Pons (tissue), 1 donor: ENCODE measurements at regions not wholly inside any gene's neighbourhood (a gene's known extent, or its start where the extent isn't known, plus 50 kb on each side); places are given as distances from the start of the nearest gene placed in this dataset.

Experiments used
- DNase-seq: peaks from one replicate; pipeline ENCODE4 v3.0.0-alpha.2; 2016; ENCODE audit warnings: low spot score

DNA sequence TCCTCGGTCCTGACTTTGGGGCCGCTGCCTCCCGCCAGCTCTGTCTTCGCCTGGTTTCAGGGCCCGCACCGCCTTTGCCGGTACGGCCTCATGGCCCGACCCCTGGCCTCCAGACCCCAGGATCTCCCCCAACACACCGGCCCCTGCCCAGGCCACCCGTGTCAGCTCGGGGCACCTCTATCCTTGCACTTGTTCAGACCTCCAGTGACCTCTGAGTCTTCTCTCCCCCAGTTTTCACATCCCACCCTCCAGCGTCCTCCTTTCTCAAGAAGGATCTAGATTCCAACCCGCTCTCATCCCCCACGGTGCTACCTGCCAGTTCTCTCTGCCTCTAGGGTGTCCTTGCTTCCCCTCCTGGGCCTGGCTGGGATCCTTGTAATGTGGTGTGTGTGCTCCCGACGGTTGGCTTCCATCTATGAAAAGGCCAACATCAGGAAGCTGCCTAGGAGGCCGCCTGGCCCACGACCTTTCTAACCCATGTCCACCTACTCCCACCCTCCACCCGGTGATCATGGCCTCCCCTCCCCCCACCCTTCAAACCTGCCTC, 61.1 kb downstream of the SPATA31C2 start:
- no peak for DNase-seq

DNA sequence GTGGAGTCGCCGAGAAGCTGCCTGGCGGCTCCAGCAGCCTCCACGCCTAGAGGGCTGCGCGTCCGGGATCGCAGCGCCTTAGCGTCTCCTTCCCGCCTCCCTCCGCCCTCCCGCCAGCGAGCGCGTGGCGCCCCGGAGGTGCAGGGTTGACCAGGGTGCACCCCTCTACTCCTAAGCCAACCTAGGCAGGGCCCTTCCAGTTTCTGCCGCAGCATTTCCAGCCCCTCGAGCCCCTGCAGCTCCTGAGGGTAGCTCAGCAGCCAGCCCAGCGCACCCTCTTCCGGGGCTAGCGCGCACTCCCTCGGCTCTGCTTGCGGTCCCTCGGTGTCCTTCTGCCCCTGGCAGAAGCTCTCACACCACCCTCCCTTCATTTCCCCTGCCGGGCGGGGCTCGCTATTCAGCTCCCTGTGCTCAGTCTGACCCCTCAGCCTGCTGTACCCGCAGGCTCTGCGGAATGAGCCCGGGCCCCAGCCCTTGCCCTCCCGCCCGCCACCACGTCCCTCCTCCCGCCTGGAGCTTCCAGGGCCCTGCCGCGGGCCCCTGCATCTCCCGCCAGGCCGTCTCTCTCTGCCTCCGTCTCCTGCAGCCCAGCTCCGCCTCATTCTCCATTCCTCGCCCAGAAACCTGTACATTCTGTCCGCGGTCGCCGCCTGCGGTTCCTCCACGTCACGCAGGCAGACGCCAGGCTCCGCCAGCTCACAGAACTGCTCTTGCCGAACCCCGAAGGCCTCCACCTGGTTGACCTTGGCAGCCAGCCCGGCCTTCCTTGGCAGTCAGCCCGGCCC, 61.8 kb downstream of the SPATA31C2 start:
- peak; percentile 26 for DNase-seq

DNA sequence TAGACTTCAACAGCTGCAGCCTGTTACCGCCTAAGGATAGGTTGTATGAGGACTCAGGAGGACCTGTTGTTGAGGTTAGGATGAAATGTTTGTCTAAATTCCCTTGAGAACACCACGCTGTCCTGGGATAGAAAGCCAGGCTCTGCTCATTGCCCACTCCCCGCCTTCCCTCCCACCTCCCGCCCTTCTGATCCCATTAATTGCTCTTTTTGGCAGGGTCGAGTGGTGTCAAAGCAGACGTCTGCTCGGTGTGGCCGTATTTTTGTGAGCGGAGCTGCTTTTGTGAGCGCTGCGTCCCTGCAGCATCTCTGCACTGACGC, 62.3 kb downstream of the SPATA31C2 start:
- peak; percentile 38 for DNase-seq

DNA sequence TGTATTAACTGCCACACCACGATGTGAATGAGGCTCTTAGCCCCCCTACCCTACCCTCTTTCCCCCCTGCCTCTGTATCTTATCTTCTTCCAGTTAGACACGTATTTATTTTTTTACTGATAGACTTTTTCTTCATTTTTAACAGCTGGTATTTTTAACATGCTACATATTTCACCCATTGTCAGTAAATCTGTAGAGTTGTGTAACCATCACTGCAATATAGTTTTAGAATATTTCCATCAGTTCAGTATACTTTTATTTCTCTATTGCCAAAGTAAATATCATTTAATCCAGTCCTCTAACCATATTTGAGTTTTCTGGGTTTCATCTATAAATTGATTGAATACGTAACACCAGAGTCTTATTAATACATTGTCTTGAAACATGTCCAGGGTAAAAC, 62.8 kb downstream of the SPATA31C2 start:
- DNase-seq: no peak

DNA sequence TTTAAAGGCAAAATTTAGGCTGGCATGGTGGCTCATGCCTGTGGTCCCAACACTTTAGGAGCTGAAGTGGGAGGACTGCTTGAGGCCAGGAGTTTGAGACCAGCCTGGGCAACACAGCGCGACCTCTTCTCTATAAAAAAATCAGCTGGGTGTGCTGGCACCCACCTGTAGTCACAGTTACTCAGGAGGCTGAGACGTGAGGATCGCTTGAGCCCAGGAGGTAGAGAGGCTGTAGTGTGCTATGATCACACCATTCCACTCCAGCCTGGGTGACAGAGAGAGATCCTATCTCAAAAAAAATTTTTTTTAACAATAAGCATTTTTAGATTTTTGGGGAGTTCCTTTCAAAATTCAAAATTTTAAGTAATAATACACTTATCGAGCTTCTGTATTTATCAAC, 63.3 kb downstream of the SPATA31C2 start:
- DNase-seq: no peak

DNA sequence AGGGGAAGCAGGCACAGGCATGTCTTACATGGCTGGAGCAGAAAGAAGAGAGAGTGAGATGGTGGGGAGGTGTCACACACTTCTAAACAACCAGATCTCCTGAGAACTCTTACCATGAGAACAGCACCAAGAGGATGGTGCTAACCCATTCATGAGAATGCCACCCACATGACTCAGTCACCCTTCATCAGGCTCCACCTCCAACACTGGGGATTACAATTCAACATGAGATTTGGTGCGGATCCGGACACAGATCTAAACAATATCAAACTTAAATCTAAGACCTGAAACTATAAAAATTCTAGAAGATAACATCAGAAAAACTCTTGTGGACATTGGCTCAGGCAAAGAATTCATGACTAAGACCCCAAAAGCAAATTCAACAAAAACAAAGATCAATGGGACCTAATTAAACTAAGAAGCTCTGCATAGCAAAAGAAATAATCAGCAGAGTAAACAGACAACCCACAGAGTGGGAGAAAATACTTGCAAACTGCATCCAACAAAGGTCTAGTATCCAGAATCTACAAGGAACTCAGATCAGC, 65.4 kb downstream of the SPATA31C2 start:
- no peak for DNase-seq

DNA sequence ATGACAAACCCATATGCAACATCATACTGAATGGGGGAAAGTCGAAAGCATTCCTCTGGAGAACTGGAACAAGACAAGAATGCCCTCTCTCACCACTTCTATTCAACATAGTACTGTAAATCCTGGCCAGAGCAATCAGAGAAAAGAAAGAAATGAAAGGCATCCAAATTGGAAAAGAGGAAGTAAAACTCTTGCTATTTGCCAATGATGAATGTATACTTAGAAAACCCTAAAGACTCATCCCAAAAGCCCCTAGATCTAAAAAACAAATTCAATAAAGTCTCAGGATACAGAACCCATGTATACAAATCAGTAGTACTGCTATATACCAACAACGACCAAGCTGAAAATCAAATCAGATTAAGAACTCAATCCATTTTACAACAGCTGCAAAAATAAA, 66.9 kb downstream of the SPATA31C2 start:
- no peak for DNase-seq

DNA sequence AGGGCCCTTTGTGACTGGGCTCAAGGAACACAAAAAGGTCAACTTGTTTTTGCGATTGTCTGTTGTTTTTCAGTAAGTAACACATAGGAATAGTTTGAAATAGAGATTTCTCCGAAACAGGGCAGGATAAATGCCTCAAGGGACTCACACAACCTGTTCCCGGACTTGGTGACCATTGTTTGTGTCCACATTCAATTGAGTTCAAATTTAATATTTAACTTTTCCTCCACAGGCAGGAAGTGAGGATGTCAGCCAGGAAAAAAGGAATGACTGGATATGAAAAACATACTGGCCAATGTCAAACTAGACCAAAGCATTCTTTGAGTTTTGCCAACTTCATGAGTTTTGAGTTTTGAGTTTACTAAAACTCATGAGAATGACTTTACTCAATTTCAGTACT, 72.7 kb downstream of the SPATA31C2 start:
- DNase-seq: no peak

DNA sequence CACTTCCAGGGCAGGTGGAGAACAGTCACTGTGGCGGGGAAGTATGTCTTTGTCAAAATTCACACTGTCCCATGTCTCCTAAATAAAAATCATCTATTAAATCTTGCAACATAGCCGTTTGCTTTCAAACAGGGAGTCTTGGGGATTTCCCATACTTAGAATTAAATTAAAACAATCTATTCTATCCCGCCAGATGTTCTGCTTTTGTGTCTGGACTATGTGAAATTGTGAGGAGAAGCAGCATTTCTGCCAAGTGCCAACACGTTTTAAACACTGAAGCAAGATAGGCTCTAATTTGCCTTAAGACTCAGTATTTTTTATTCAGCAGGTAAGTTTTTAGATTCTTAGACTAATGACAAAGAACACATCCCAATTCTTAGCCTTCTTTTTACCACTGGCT, 73.7 kb downstream of the SPATA31C2 start:
- no peak for DNase-seq

DNA sequence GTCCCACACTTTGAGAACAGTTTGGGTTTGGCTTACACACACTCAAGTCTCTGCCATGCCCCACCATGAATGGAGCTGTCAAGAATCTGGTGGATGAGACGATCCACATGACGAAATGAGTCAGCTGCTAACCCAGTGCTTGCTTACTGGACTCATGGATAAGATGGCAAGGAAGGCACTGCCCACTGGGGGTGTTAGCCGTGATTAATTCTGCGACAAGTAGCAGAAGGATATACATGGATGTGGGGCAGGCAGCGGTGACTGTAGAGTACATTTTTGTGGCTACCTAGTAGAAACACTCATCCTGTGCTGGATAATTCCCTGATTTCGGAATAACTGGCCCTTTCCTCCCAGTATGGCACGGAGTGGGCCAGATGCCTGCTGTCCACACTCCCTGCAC, 77.5 kb downstream of the SPATA31C2 start:
- DNase-seq: no peak

DNA sequence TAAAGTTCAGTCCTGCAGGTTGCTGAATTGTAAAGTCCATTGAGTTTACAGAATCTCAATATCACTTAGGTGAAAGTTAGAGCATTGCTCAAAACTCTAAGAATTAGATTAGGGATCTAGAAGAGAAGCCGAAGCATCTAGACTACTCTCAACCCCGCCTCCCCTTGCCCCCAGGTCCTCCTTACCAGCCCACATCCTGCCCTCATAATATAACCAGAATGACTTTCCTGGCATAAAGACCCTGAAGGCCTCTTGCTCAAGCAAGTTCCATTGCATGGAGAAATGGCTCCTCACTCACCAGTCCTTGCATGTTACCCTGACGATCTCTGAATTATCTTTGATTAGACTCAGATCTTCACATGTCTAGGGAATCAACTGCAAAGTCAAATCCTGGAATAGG, 78.8 kb downstream of the SPATA31C2 start:
- DNase-seq: no peak

DNA sequence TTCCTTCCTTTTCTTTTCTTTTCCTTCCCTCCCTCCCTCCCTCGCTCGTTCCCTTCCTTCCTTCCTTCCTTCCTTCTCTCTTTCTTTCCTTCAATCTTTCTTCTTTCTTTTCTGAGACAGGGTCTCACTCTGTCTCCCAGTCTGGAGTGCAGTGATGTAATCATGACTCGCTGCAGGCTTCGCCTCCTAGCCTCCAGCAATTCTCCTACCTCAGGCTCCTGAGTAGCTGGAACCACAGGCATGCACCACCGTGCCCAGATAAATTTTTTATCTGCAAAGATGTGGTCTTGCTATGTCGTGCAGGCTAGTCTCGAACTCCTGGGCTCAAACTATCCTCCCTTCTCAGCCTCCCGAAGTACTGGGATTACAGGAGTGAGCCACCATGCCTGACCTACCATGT, 81.4 kb downstream of the SPATA31C2 start:
- no peak for DNase-seq

DNA sequence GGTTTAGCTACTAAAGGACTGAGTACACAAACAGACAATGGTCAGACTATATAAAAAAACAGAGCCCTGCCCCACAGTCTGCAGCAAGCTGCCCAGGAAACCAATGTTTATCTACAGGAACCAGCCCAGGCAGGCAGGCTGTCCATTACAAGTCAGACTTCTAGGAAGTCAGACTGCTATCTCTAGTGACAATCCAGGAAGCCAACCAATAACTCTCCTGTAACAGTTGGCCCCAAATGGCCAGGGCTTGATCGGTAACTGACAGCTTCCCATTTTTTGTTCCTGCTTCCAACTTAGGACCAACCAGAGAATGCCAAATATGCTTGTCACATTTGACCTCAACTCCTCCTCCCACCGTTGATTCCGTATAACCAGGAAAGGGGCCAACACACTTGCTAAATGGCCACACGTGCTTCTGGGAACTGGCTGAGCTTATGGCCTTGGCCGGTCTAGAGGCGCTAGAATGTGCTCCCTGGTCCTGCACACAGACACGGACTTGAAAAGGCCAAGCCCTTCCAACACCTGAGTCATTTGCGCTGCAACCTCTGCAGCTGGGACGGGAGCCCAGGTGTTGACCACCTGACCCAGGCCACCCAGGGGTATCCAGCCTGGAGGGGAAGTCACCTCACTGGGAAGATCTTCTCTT, 79.6 kb upstream of the CDK20 start:
- DNase-seq: no peak

DNA sequence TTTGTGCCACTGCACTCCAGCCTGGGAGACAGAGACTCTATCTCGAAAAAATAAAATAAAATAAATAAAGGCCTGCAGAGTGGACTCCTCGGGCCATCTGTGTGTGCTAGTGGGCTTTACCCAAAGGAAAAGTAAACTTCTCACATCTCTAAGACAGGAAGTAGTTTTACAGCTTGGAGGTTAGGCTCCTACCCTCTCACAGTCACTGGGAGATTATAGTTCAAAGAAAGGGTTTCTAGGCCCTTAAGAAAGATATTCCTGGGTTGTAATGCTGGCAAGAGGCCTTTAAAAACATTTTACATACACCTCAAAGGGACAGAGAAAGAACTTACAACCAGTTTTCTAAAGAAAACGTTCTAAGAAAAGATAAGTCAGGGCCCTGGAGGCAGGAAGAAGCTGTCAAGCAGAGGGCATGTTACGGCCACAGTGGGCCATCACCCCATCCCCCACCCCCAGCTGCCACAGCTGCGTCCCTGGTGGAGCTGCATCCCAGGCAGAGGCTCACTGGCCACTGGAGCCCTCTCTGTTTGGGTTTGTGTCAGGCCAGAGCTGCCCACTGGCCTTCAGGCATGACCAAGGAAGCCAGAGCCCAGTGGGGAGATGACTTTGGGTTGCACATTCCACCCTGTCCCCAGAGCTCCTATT, 78.1 kb upstream of the CDK20 start:
- no peak for DNase-seq

DNA sequence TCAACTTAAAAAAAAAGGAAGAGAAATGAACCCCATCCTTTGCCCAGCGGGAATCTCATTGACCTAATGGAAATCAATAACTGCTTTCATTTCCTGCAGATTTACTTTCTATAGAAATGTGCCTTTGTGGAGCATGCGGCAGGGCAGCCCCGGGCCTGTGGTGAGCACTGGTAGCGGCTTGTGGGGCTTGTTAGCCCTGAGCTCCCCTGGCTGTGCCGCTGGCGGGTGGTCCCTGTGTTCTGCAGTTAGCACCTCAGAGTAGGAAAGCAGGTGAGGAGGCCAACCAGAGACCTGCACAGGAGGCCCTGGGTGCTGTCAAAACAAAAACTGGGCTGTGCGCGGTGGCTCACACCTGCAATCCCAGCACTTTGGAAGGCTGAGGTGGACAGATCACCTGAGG, 76.8 kb upstream of the CDK20 start:
- DNase-seq: no peak

DNA sequence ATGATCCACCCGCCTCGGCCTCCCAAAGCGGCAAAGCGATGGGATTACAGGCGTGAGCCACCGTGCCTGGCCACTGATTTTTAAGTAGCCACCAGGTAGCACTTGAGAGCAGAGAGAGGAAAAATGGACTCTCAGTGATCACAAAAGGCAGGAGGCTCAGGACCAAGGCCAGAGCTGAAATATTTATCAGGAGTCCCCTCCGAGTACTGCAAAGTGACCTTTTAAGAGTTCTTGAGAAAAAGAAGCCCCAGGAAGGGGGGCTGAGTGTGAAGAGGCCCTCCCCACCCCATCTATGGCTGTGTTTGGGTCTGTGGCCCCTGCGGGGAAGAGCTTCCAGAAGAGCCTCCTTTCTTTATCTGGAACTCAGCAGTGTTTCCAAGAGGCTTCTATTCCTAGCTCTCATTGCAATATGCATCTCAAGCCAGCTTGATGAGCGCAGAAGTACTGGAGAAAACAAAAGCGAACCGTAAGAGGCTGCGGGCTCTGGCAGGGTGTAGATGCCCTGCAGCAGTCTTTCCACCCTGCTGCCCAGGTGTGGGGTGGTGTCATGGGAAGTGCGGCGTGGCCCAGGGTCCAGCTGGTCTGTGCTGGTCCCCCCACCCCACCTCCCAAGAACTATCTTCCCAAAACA, 75.5 kb upstream of the CDK20 start:
- DNase-seq: no peak

DNA sequence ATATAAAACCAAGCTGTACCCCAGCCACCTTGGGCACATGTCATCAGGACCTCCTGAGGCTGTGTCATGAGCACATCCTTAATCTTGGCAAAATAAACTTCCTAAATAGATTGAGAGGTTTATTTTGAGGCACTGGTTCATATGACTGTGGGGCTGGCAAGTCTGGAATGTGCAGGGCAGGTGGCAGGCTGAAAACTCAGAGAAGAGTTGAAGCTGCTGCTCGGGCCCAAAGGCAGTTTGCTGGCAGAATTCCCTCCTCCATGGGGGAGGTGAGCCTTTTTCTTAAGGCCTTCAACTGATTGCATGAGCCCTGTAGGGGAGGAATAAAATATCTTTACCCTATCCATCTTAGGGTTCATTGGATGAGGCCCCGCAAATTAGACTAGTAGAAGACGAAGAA, 72.2 kb upstream of the CDK20 start:
- no peak for DNase-seq

DNA sequence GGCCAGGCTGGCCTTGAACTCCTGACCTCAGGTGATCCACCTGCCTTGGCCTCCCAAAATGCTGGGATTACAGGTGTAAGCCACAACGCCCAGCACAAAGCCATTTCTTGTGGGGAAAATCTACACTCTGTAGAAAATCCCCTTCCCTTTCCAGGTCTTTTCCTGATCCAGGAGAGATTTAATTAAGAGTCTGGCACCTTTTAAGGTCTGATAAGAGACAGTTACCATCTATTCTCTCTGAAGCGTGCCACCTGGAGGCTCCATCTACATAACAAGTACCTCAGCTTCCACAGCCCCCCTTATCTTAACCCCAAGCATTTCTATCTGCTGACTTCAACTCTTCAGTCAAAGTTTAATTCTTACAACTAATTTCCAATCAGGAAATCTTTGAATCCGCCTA, 71.4 kb upstream of the CDK20 start:
- no peak for DNase-seq

DNA sequence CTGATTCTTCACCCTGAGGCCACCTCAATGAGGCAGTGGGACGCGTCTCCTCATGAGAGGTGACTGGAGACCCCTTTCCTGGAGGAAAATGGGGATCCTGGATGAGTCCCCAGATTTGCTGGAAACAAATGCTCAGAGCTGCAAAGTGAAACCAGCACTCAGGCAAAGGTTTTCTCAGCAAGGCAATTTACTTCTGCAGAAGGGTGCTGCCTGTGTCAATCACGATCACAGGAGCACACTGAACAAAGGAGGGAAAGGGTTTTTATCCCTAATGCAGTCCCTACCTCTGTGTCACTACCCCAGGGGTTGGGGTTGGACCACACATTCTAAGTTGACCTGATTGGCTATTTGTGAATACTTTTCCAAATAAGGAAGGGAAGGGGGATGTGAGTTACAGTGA, 69.9 kb upstream of the CDK20 start:
- DNase-seq: no peak

DNA sequence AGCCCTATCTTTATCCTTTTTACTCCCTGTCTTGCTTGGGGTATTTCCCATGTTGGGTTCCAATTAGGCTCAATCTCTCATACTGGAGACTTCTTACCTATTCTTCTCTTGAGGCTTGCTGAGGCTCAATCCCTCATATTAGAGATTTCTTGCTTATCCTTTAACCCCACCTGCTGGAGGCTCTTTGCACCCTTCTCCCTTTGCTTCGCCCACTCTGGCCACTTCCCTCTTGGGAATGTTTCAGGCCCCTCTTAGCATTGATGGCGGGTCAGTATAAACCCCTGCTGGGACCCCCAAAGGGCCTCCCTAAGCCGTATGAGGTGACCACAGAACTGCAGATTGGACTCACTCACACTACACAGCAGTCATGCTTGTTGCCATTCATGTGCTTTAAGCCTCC, 69.3 kb upstream of the CDK20 start:
- DNase-seq: no peak

DNA sequence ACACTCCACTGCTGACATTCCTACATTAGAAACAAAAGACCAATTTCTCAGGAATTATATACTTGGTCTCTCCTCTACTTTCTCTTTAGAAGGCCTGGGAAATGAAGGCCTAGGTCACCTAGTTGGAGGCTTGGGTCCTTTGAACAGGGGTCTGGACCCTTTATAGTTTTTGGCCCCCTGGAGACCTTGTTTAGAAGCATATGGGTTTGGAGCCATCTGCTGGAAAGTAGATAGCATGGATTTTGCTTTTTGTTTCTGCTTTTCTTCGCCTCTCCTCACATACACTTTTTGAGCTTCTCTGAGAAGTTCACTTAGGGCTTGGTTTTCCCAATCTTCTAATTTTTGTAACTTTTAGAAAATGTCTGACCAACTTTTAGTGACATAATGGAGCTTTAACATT, 67.1 kb upstream of the CDK20 start:
- peak; percentile 21 for DNase-seq

DNA sequence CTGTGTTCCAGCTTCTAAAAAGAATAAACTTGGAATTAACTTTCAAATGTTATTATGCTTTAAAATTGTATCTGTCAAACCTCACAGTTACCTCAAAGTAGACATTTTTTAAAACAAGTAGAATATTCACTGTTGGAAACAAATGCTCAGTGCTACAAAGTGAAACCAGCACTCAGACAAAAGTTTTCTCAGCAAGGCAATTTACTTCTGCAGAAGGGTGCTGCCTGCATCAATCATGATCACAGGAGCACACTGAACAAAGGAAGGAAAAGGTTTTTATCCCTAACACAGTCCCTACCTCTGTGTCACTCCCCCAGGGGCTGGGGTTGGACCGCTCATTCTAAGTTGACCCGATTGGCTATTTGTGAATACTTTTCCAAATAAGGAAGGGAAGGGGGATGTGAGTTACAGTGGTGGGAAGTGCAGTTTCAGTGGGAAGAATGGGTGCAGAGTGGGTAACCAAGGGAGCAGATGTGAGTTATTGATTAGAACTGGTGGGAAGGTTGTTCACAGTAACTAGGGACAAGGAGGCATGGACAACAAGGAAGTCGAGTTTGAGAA, 63.0 kb upstream of the CDK20 start:
- no peak for DNase-seq
